ENCODE measurements at regions not wholly inside any gene's neighbourhood (a gene's known extent, or its start where the extent isn't known, plus 50 kb on each side); places are given as distances from the start of the nearest gene placed in this dataset.

DNA sequence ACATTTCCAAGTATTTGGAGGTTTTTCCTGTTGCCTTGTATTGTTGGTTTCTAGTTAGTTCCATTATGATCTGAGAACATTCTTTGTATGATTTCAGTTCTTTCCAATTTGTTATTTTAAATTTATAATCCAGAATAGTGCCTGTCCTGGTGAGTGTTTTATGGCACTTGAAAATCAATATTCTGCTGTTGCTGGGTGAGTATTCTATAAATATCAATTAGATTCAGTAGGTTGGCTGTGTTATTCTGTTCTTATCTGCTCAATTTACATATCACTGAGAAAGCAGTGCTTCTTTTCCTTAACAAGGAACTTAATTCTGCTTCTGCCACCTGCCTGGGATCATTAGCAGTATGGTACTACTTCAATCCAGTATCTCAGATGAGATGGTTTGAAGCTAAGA is 123.5 kb downstream of the SNX19 start:
- TF ChIP-seq POLR2A (IDR thresholded peaks at IDR 0.05) = no peak
- TF ChIP-seq, protein P1, sequence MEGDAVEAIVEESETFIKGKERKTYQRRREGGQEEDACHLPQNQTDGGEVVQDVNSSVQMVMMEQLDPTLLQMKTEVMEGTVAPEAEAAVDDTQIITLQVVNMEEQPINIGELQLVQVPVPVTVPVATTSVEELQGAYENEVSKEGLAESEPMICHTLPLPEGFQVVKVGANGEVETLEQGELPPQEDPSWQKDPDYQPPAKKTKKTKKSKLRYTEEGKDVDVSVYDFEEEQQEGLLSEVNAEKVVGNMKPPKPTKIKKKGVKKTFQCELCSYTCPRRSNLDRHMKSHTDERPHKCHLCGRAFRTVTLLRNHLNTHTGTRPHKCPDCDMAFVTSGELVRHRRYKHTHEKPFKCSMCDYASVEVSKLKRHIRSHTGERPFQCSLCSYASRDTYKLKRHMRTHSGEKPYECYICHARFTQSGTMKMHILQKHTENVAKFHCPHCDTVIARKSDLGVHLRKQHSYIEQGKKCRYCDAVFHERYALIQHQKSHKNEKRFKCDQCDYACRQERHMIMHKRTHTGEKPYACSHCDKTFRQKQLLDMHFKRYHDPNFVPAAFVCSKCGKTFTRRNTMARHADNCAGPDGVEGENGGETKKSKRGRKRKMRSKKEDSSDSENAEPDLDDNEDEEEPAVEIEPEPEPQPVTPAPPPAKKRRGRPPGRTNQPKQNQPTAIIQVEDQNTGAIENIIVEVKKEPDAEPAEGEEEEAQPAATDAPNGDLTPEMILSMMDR (IDR thresholded peaks at IDR 0.05) = no peak
